Gastrocnemius medialis (tissue), 4 donors: ENCODE measurements at regions not wholly inside any gene's neighbourhood (a gene's known extent, or its start where the extent isn't known, plus 50 kb on each side); places are given as distances from the start of the nearest gene placed in this dataset.

Source experiments
- CTCF ChIP-seq, 5 experiments: fragments of 450-650 bp in 3 of 5; fragments of 200-600 bp in 2 of 5; sonication (generic) in 2 of 5; IDR thresholded peaks in 4 of 5; conservative IDR thresholded peaks in 1 of 5; 1 replicate in 4 of 5; 2 replicates in 1 of 5; pipeline ENCODE4 v1.5.1; 2016 to 2019; ENCODE audit warnings: antibody characterized with exemption in 5 of 5, mild to moderate bottlenecking in 3 of 5, moderate library complexity in 3 of 5
- POLR2A ChIP-seq, 2 donors: fragments of 450-650 bp; IDR thresholded peaks; one replicate each; pipeline ENCODE4 v1.6.1; 2017; ENCODE audit warnings: antibody characterized with exemption in 2 of 2, mild to moderate bottlenecking in 2 of 2, moderate library complexity in 2 of 2

GRCh38 chr10:47249881-47250280, 50.1 kb upstream of the GDF10 start:
- TF ChIP-seq CTCF (IDR thresholded peaks at IDR 0.05 in 4 of 5, conservative IDR thresholded peaks at IDR 0.05 in 1 of 5) (no peak), POLR2A (IDR thresholded peaks at IDR 0.05) (no peak)
